ENCODE measurements at regions not wholly inside any gene's neighbourhood (a gene's known extent, or its start where the extent isn't known, plus 50 kb on each side); places are given as distances from the start of the nearest gene placed in this dataset.

- no peaks in the 10 kb centered on the region for H3K9me3 ChIP-seq (ENCODE audit: control insufficient read depth in 2 of 2, insufficient read depth in 1 of 2, low read depth in 1 of 2, low read length in 1 of 2)
- no peak overlapping the region for H3K4me3 ChIP-seq (ENCODE audit: low read depth in 1 of 3, low read length in 3 of 3)
- no peak overlapping the region for H3K27ac ChIP-seq (ENCODE audit: low read depth in 1 of 3, low read length in 2 of 3)
- H3K36me3 ChIP-seq (ENCODE audit: control insufficient read depth in 3 of 3, insufficient read depth in 2 of 3, low read depth in 1 of 3, low read length in 3 of 3), result no peaks in the 10 kb centered on the region
- no peaks in the 10 kb centered on the region for H3K4me1 ChIP-seq (ENCODE audit: control insufficient read depth in 3 of 3, insufficient read depth in 2 of 3, low read depth in 1 of 3, low read length in 2 of 3)
- FAIRE-seq, result no peak
- no peak for DNase-seq
- 80 to 91% (median 81%) methylated on average over 5 of the region's 5 CpGs for WGBS, 3 donors
- peaks cover 0 to 4% (median 0%) of the 10 kb centered on the region in 3 donors for H3K27me3 ChIP-seq (ENCODE audit: control insufficient read depth in 3 of 3, insufficient read depth in 3 of 3, low read length in 3 of 3)
Observed at GRCh38 chr20:57805747-57806146, 95.9 kb upstream of the PMEPA1 start.

- 65 to 76% (median 69%) methylated on average over 14 of the region's 14 CpGs for WGBS, 3 donors
- no peak for FAIRE-seq
Observed at GRCh38 chr20:57804470-57805250, 94.8 kb upstream of the PMEPA1 start.

GRCh38 chr20:57803508-57804005 is 93.7 kb upstream of the PMEPA1 start:
- 62 to 78% (median 64%) methylated on average over 10 of the region's 10 CpGs for WGBS, 3 donors
- H3K9me3 ChIP-seq (ENCODE audit: control insufficient read depth in 2 of 2, insufficient read depth in 1 of 2, low read depth in 1 of 2, low read length in 1 of 2), result no peaks in the 10 kb centered on the region
- DNase-seq (no peak), FAIRE-seq (no peak)
- no peaks in the 10 kb centered on the region for H3K36me3 ChIP-seq (ENCODE audit: control insufficient read depth in 3 of 3, insufficient read depth in 2 of 3, low read depth in 1 of 3, low read length in 3 of 3)
- peaks cover 0 to 4% (median 0%) of the 10 kb centered on the region in 3 donors for H3K27me3 ChIP-seq (ENCODE audit: control insufficient read depth in 3 of 3, insufficient read depth in 3 of 3, low read length in 3 of 3)
- H3K27ac ChIP-seq (ENCODE audit: low read depth in 1 of 3, low read length in 2 of 3), result no peak overlapping the region
- H3K4me1 ChIP-seq (ENCODE audit: control insufficient read depth in 3 of 3, insufficient read depth in 2 of 3, low read depth in 1 of 3, low read length in 2 of 3), result no peaks in the 10 kb centered on the region
- no peak overlapping the region for H3K4me3 ChIP-seq (ENCODE audit: low read depth in 1 of 3, low read length in 3 of 3)

More at GRCh38 chr20:57804470-57805250, 94.8 kb upstream of the PMEPA1 start:
- DNase-seq, result no peak
- Histone ChIP-seq H3K4me3 (ENCODE audit: low read depth in 1 of 3, low read length in 3 of 3) (no peak overlapping the region), H3K27ac (ENCODE audit: low read depth in 1 of 3, low read length in 2 of 3) (no peak overlapping the region), H3K36me3 (ENCODE audit: control insufficient read depth in 3 of 3, insufficient read depth in 2 of 3, low read depth in 1 of 3, low read length in 3 of 3) (no peaks in the 10 kb centered on the region), H3K27me3 (ENCODE audit: control insufficient read depth in 3 of 3, insufficient read depth in 3 of 3, low read length in 3 of 3) (peaks cover 0 to 4% (median 0%) of the 10 kb centered on the region in 3 donors), H3K9me3 (ENCODE audit: control insufficient read depth in 2 of 2, insufficient read depth in 1 of 2, low read depth in 1 of 2, low read length in 1 of 2) (no peaks in the 10 kb centered on the region), H3K4me1 (ENCODE audit: control insufficient read depth in 3 of 3, insufficient read depth in 2 of 3, low read depth in 1 of 3, low read length in 2 of 3) (no peaks in the 10 kb centered on the region)

GRCh38 chr20:57802765-57803507 is 93.1 kb upstream of the PMEPA1 start:
- Histone ChIP-seq H3K9me3 (ENCODE audit: control insufficient read depth in 2 of 2, insufficient read depth in 1 of 2, low read depth in 1 of 2, low read length in 1 of 2) (no peaks in the 10 kb centered on the region), H3K4me1 (ENCODE audit: control insufficient read depth in 3 of 3, insufficient read depth in 2 of 3, low read depth in 1 of 3, low read length in 2 of 3) (no peaks in the 10 kb centered on the region), H3K27me3 (ENCODE audit: control insufficient read depth in 3 of 3, insufficient read depth in 3 of 3, low read length in 3 of 3) (peaks cover 0 to 4% (median 0%) of the 10 kb centered on the region in 3 donors), H3K4me3 (ENCODE audit: low read depth in 1 of 3, low read length in 3 of 3) (no peak overlapping the region), H3K36me3 (ENCODE audit: control insufficient read depth in 3 of 3, insufficient read depth in 2 of 3, low read depth in 1 of 3, low read length in 3 of 3) (no peaks in the 10 kb centered on the region), H3K27ac (ENCODE audit: low read depth in 1 of 3, low read length in 2 of 3) (no peak overlapping the region)
- DNase-seq (no peak), FAIRE-seq (no peak)
- 86 to 92% (median 87%) methylated on average over 11 to 12 of the region's 12 CpGs for WGBS, 3 donors

GRCh38 chr20:57801581-57801980 is 91.8 kb upstream of the PMEPA1 start:
- H3K4me1 ChIP-seq (ENCODE audit: control insufficient read depth in 3 of 3, insufficient read depth in 2 of 3, low read depth in 1 of 3, low read length in 2 of 3), result no peaks in the 10 kb centered on the region
- H3K27ac ChIP-seq (ENCODE audit: low read depth in 1 of 3, low read length in 2 of 3), result no peak overlapping the region
- H3K36me3 ChIP-seq (ENCODE audit: control insufficient read depth in 3 of 3, insufficient read depth in 2 of 3, low read depth in 1 of 3, low read length in 3 of 3), result no peaks in the 10 kb centered on the region
- H3K4me3 ChIP-seq (ENCODE audit: low read depth in 1 of 3, low read length in 3 of 3), result no peak overlapping the region
- DNase-seq (no peak), FAIRE-seq (no peak)
- WGBS, 3 donors, result 70 to 75% (median 73%) methylated on average over 5 of the region's 5 CpGs
- H3K9me3 ChIP-seq (ENCODE audit: control insufficient read depth in 2 of 2, insufficient read depth in 1 of 2, low read depth in 1 of 2, low read length in 1 of 2), result no peaks in the 10 kb centered on the region
- H3K27me3 ChIP-seq (ENCODE audit: control insufficient read depth in 3 of 3, insufficient read depth in 3 of 3, low read length in 3 of 3), result peaks cover 0 to 4% (median 0%) of the 10 kb centered on the region in 3 donors

GRCh38 chr20:57800791-57801430 is 91.1 kb upstream of the PMEPA1 start:
- no peaks in the 10 kb centered on the region for H3K36me3 ChIP-seq (ENCODE audit: control insufficient read depth in 3 of 3, insufficient read depth in 2 of 3, low read depth in 1 of 3, low read length in 3 of 3)
- H3K4me3 ChIP-seq (ENCODE audit: low read depth in 1 of 3, low read length in 3 of 3), result no peak overlapping the region
- no peak for FAIRE-seq
- DNase-seq, result no peak
- no peaks in the 10 kb centered on the region for H3K9me3 ChIP-seq (ENCODE audit: control insufficient read depth in 2 of 2, insufficient read depth in 1 of 2, low read depth in 1 of 2, low read length in 1 of 2)
- H3K4me1 ChIP-seq (ENCODE audit: control insufficient read depth in 3 of 3, insufficient read depth in 2 of 3, low read depth in 1 of 3, low read length in 2 of 3), result no peaks in the 10 kb centered on the region
- WGBS, 3 donors, result 85 to 90% (median 87%) methylated on average over 17 of the region's 17 CpGs
- H3K27me3 ChIP-seq (ENCODE audit: control insufficient read depth in 3 of 3, insufficient read depth in 3 of 3, low read length in 3 of 3), result peaks cover 0 to 4% (median 0%) of the 10 kb centered on the region in 3 donors
- no peak overlapping the region for H3K27ac ChIP-seq (ENCODE audit: low read depth in 1 of 3, low read length in 2 of 3)

GRCh38 chr20:57797401-57797800 is 87.6 kb upstream of the PMEPA1 start:
- Histone ChIP-seq H3K4me1 (ENCODE audit: control insufficient read depth in 3 of 3, insufficient read depth in 2 of 3, low read depth in 1 of 3, low read length in 2 of 3) (no peaks in the 10 kb centered on the region), H3K27ac (ENCODE audit: low read depth in 1 of 3, low read length in 2 of 3) (no peak overlapping the region), H3K9me3 (ENCODE audit: control insufficient read depth in 2 of 2, insufficient read depth in 1 of 2, low read depth in 1 of 2, low read length in 1 of 2) (no peaks in the 10 kb centered on the region), H3K27me3 (ENCODE audit: control insufficient read depth in 3 of 3, insufficient read depth in 3 of 3, low read length in 3 of 3) (no peaks in the 10 kb centered on the region), H3K36me3 (ENCODE audit: control insufficient read depth in 3 of 3, insufficient read depth in 2 of 3, low read depth in 1 of 3, low read length in 3 of 3) (no peaks in the 10 kb centered on the region), H3K4me3 (ENCODE audit: low read depth in 1 of 3, low read length in 3 of 3) (no peak overlapping the region)
- FAIRE-seq, result no peak
- 98 to 100% (median 100%) methylated on average over 1 of the region's 1 CpG for WGBS, 3 donors
- no peak for DNase-seq

GRCh38 chr20:57795977-57796560 is 86.3 kb upstream of the PMEPA1 start:
- WGBS, 3 donors, result 76 to 92% (median 77%) methylated on average over 7 to 8 of the region's 8 CpGs
- Histone ChIP-seq H3K27ac (ENCODE audit: low read depth in 1 of 3, low read length in 2 of 3) (no peak overlapping the region), H3K27me3 (ENCODE audit: control insufficient read depth in 3 of 3, insufficient read depth in 3 of 3, low read length in 3 of 3) (no peaks in the 10 kb centered on the region), H3K4me3 (ENCODE audit: low read depth in 1 of 3, low read length in 3 of 3) (no peak overlapping the region), H3K36me3 (ENCODE audit: control insufficient read depth in 3 of 3, insufficient read depth in 2 of 3, low read depth in 1 of 3, low read length in 3 of 3) (no peaks in the 10 kb centered on the region), H3K9me3 (ENCODE audit: control insufficient read depth in 2 of 2, insufficient read depth in 1 of 2, low read depth in 1 of 2, low read length in 1 of 2) (no peaks in the 10 kb centered on the region), H3K4me1 (ENCODE audit: control insufficient read depth in 3 of 3, insufficient read depth in 2 of 3, low read depth in 1 of 3, low read length in 2 of 3) (no peaks in the 10 kb centered on the region)
- FAIRE-seq (no peak), DNase-seq (no peak)

Data from small intestine (tissue), 7 donors.